Activated CD4-positive, alpha-beta T cell treated with anti-CD3 and anti-CD28 coated beads, Interleukin-2, amount 10 ng/mL, durations not matched to agents 7 days and 5 days (primary cell): ENCODE measurements at regions not wholly inside any gene's neighbourhood (a gene's known extent, or its start where the extent isn't known, plus 50 kb on each side); places are given as distances from the start of the nearest gene placed in this dataset.

Experiments
- CTCF ChIA-PET: fragments of 350-600 bp; sonication (Branson Sonifier 250); formaldehyde crosslinking; loops from one replicate; lab custom pipeline; 2021; ENCODE audit warnings: antibody characterized with exemption; lab: Charles Lee
- POLR2A ChIA-PET: fragments of 350-600 bp; sonication (Branson Sonifier 250); formaldehyde crosslinking; loops from one replicate; lab custom pipeline; 2021; ENCODE audit warnings: antibody characterized with exemption; lab: Charles Lee
- DNase-seq: peaks from one replicate; pipeline ENCODE4 v3.0.0-alpha.2; 2020
- H3K27ac Mint-ChIP-seq: one replicate; pipeline ENCODE4 v1.8.0; 2021; ENCODE audit warnings: mild to moderate bottlenecking, moderate library complexity, mixed read lengths
- H3K27me3 Mint-ChIP-seq: one replicate; pipeline ENCODE4 v1.8.0; 2021; ENCODE audit warnings: mixed read lengths
- H3K36me3 Mint-ChIP-seq: one replicate; pipeline ENCODE4 v1.8.0; 2021; ENCODE audit warnings: low read depth, mixed read lengths
- H3K4me1 Mint-ChIP-seq: one replicate; pipeline ENCODE4 v1.8.0; 2021; ENCODE audit warnings: mixed read lengths
- H3K4me3 Mint-ChIP-seq: one replicate; pipeline ENCODE4 v1.8.0; 2021; ENCODE audit warnings: mild to moderate bottlenecking, moderate library complexity, mixed read lengths
- H3K9me3 Mint-ChIP-seq: one replicate; pipeline ENCODE4 v1.8.0; 2021; ENCODE audit warnings: mixed read lengths

DNA sequence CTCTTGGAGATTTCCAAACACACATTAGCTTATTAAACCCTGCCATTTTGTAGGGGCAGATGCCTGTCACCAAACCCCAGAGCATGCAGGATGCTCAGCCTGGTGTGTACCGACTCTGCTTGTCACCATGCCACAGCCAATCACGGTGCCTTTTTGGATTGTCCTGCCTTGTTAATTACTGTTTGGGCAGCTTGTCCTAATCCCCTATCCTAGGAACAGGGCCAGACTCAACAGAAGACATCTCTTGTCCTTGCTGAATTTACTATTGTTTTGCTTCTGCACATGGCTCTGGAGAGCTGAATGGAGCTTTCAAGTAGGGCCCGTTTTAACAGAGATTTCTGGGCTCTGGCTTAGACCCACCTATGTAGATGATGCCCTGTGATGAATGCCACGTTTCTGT is 388.5 kb downstream of the AACS start:
- no peak overlapping the region for H3K4me3 Mint-ChIP-seq
- H3K9me3 Mint-ChIP-seq, result peaks cover 9% of the 10 kb centered on the region
- H3K27me3 Mint-ChIP-seq, result no peaks in the 10 kb centered on the region
- ChIA-PET POLR2A (no interaction called here), CTCF (no interaction called here)
- DNase-seq, result no peak
- H3K36me3 Mint-ChIP-seq, result no peaks in the 10 kb centered on the region
- H3K27ac Mint-ChIP-seq, result no peak overlapping the region
- no peaks in the 10 kb centered on the region for H3K4me1 Mint-ChIP-seq

DNA sequence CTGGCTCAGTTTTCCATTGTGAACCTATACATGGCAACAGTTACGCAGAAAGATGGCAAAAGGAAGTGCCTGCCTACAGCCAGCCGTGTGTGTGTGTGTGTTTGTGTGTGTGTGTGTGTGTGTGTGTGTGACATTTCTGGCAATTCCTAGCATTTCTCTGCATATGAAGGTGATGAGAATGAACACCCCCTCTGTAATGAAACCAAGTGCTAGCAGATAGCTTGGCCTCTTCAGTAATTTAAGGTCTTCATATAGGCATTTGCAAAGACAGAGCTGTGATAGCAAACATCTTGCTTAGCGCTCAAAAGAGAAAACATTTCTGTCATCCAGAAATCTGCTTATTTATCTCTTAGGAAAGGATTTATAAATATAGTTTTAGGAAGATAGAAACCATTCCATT is 389.1 kb downstream of the AACS start:
- no peaks in the 10 kb centered on the region for H3K36me3 Mint-ChIP-seq
- DNase-seq, result no peak
- H3K9me3 Mint-ChIP-seq, result peaks cover 6% of the 10 kb centered on the region
- H3K27me3 Mint-ChIP-seq, result no peaks in the 10 kb centered on the region
- ChIA-PET POLR2A (no interaction called here), CTCF (no interaction called here)
- H3K4me1 Mint-ChIP-seq, result no peaks in the 10 kb centered on the region
- H3K27ac Mint-ChIP-seq, result no peak overlapping the region
- H3K4me3 Mint-ChIP-seq, result no peak overlapping the region

GRCh38 chr12:125454786-125455480 is 389.7 kb downstream of the AACS start:
- Mint-ChIP-seq H3K27ac (no peak overlapping the region), H3K4me1 (no peaks in the 10 kb centered on the region), H3K36me3 (no peaks in the 10 kb centered on the region), H3K27me3 (no peaks in the 10 kb centered on the region), H3K9me3 (peaks cover 4% of the 10 kb centered on the region), H3K4me3 (no peak overlapping the region)
- DNase-seq, result no peak
- ChIA-PET POLR2A (no interaction called here), CTCF (no interaction called here)

- POLR2A ChIA-PET, result no interaction called here
- Mint-ChIP-seq H3K9me3 (peaks cover 4% of the 10 kb centered on the region), H3K4me1 (no peaks in the 10 kb centered on the region), H3K36me3 (no peaks in the 10 kb centered on the region), H3K4me3 (no peak overlapping the region), H3K27ac (no peak overlapping the region), H3K27me3 (no peaks in the 10 kb centered on the region)
- CTCF ChIA-PET, result no interaction called here
- no peak for DNase-seq
These were observed 390.3 kb downstream of the AACS start for GRCh38 chr12:125455556-125455955.

GRCh38 chr12:125458552-125459268 is 393.5 kb downstream of the AACS start:
- Mint-ChIP-seq H3K27ac (no peak overlapping the region), H3K9me3 (no peaks in the 10 kb centered on the region), H3K4me3 (no peak overlapping the region), H3K27me3 (no peaks in the 10 kb centered on the region), H3K36me3 (no peaks in the 10 kb centered on the region), H3K4me1 (no peaks in the 10 kb centered on the region)
- POLR2A ChIA-PET, result no interaction called here
- CTCF ChIA-PET, result no interaction called here
- no peak for DNase-seq

GRCh38 chr12:125461831-125462230 is 396.6 kb downstream of the AACS start:
- Mint-ChIP-seq H3K27me3 (no peaks in the 10 kb centered on the region), H3K4me3 (no peak overlapping the region), H3K4me1 (no peaks in the 10 kb centered on the region), H3K27ac (no peak overlapping the region), H3K36me3 (no peaks in the 10 kb centered on the region), H3K9me3 (no peaks in the 10 kb centered on the region)
- DNase-seq, result no peak
- POLR2A ChIA-PET, result no interaction called here
- CTCF ChIA-PET, result interaction anchor here (0.6 kb wide), 1 partner anchor 89 kb away, joined by 6 read pairs; no protein-coding TSS in a partner anchor

- no peak overlapping the region for H3K27ac Mint-ChIP-seq
- CTCF ChIA-PET, result interaction anchor here (0.6 kb wide), 2 partner anchors 89 to 203 kb away, joined by 4 to 6 read pairs; no protein-coding TSS in a partner anchor
- no peaks in the 10 kb centered on the region for H3K36me3 Mint-ChIP-seq
- peaks cover 2% of the 10 kb centered on the region for H3K27me3 Mint-ChIP-seq
- H3K4me1 Mint-ChIP-seq, result no peaks in the 10 kb centered on the region
- DNase-seq, result no peak
- POLR2A ChIA-PET, result no interaction called here
- H3K9me3 Mint-ChIP-seq, result no peaks in the 10 kb centered on the region
- H3K4me3 Mint-ChIP-seq, result no peak overlapping the region
These were observed 398.2 kb downstream of the AACS start for GRCh38 chr12:125463386-125463785.

DNA sequence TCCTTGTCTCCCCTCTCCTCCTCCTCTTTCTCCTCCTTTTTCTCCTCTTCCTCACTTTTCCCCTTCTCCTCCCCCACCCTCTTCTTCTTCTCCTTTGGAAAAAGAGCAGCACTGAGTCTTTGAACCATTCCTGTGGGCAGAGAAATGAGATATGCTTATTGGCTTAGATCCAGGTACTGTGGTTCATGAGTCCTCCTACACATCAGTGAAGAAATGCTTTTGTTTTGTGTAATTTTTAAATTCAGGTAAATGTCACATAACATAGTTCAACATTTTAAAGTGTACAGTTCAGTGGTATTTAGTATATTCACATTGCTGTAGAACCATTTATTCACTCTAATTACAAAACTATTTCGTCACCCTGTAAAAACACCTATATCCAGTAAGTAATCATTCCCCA is 402.1 kb downstream of the AACS start:
- Mint-ChIP-seq H3K27me3 (peaks cover 2% of the 10 kb centered on the region), H3K9me3 (no peaks in the 10 kb centered on the region), H3K4me1 (no peaks in the 10 kb centered on the region), H3K27ac (no peak overlapping the region), H3K36me3 (no peaks in the 10 kb centered on the region), H3K4me3 (no peak overlapping the region)
- no peak for DNase-seq
- POLR2A ChIA-PET, result no interaction called here
- CTCF ChIA-PET, result no interaction called here

DNA sequence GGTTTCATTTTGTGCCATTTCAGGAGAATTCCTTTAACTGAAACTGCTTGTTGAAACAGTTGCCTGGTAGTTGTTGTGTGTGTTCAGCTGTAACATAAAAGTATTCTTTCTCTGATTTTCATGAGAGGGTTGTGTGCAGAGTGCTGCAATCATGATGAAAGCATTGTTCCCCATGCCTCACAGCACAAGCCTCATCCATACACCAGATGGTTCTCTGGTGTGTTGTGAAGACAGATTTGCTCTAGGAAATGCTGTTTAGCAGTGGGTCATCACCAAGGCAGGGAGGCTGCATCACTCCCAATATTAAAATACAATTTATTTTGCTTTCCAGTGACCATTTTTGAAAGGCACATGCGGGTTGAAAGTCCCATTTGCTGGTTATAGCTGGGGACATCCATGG is 404.4 kb downstream of the AACS start:
- DNase-seq, result no peak
- Mint-ChIP-seq H3K9me3 (no peaks in the 10 kb centered on the region), H3K27ac (no peak overlapping the region), H3K4me1 (no peaks in the 10 kb centered on the region), H3K36me3 (no peaks in the 10 kb centered on the region), H3K27me3 (peaks cover 2% of the 10 kb centered on the region), H3K4me3 (no peak overlapping the region)
- ChIA-PET POLR2A (no interaction called here), CTCF (no interaction called here)

DNA sequence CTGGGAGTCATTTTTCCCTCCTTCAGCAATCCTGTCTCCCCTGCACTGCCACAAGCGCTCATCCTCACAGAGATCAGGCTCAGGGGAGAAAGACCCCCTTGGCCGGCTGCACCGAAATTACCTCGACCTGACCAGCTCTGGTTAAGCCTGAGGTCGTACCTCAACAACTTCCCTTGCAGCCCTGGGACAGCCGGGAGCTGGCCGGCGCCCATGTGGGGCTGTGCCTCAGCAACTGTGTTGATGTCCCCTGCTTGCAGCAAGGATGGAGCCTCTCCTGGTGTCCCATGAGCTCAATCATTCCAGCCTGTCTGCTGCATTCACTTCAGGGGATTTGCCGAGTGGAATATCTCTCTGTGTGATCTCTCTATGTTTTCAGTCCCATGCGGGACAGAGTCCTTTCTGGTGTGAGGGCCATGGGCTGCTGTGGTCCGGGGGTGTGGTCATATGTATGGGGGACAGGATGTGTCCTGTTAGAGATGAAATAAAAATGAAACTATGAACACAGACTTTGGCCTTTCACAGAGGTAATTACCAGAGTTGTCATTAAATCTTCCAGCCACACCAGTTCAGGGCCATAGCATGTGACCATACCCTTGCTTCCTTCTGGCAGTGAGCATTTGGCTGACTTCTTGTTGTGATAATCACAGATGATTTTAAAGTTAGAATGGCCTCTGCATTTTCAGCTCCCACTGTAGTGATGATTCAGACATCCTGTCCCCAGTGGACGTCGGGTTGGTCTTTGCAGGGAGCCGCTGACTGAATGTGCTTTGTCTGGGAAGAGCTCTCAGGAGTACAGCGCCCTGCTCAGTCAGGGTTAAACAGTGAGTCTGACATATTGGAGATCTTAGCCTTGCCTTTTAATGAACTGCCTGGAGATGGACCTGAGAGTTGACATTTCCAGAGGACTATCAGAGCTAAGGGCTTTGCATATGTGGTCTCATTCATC is 405.9 kb downstream of the AACS start:
- no peaks in the 10 kb centered on the region for H3K9me3 Mint-ChIP-seq
- no peak for DNase-seq
- peaks cover 2% of the 10 kb centered on the region for H3K27me3 Mint-ChIP-seq
- ChIA-PET CTCF (no interaction called here), POLR2A (no interaction called here)
- H3K4me1 Mint-ChIP-seq, result no peaks in the 10 kb centered on the region
- no peak overlapping the region for H3K27ac Mint-ChIP-seq
- H3K4me3 Mint-ChIP-seq, result no peak overlapping the region
- no peaks in the 10 kb centered on the region for H3K36me3 Mint-ChIP-seq

GRCh38 chr12:125473501-125473900 is 408.3 kb downstream of the AACS start:
- no peaks in the 10 kb centered on the region for H3K27me3 Mint-ChIP-seq
- POLR2A ChIA-PET, result no interaction called here

DNA sequence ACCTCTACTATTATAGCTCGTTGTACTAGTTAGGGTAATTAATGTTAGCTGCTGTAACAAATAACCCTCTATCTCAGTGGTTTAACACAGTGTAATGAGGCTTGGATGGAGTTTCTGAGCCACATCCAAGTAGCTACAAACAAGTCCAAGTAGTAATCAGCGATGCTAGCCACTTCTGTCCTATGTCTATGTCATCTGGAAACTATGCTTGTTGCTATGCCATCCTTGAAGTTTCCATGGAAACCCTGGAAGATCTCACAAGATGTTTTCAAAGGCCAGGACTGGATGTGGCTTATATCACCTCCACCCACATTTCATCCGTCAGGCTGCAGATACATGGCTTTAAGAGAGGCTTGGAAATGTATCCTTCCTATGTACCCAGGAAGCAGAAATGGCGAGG is 422.1 kb downstream of the AACS start:
- no peak overlapping the region for H3K4me3 Mint-ChIP-seq
- H3K27me3 Mint-ChIP-seq, result no peaks in the 10 kb centered on the region
- no peaks in the 10 kb centered on the region for H3K36me3 Mint-ChIP-seq
- H3K4me1 Mint-ChIP-seq, result no peaks in the 10 kb centered on the region
- H3K9me3 Mint-ChIP-seq, result peaks cover 2% of the 10 kb centered on the region
- ChIA-PET POLR2A (no interaction called here), CTCF (no interaction called here)
- no peak for DNase-seq
- H3K27ac Mint-ChIP-seq, result no peak overlapping the region

More at GRCh38 chr12:125473501-125473900, 408.3 kb downstream of the AACS start:
- no peak overlapping the region for H3K4me3 Mint-ChIP-seq
- H3K27ac Mint-ChIP-seq, result no peak overlapping the region
- no peaks in the 10 kb centered on the region for H3K4me1 Mint-ChIP-seq
- H3K36me3 Mint-ChIP-seq, result no peaks in the 10 kb centered on the region
- CTCF ChIA-PET, result no interaction called here
- H3K9me3 Mint-ChIP-seq, result no peaks in the 10 kb centered on the region
- no peak for DNase-seq

GRCh38 chr12:125491553-125491952 is 426.3 kb downstream of the AACS start:
- CTCF ChIA-PET, result interaction anchor here (0.6 kb wide), 1 partner anchor 170 kb away, joined by 4 read pairs; no protein-coding TSS in a partner anchor
- Mint-ChIP-seq H3K9me3 (peaks cover 6% of the 10 kb centered on the region), H3K36me3 (no peaks in the 10 kb centered on the region)

More at GRCh38 chr12:125491553-125491952, 426.3 kb downstream of the AACS start:
- DNase-seq, result no peak
- Mint-ChIP-seq H3K4me1 (no peaks in the 10 kb centered on the region), H3K27ac (no peak overlapping the region), H3K4me3 (no peak overlapping the region), H3K27me3 (no peaks in the 10 kb centered on the region)
- POLR2A ChIA-PET, result no interaction called here
